SH-SY5Y (cell line): ENCODE measurements at regions not wholly inside any gene's neighbourhood (a gene's known extent, or its start where the extent isn't known, plus 50 kb on each side); places are given as distances from the start of the nearest gene placed in this dataset.

Experiments used
- GATA2 ChIP-seq: IDR thresholded peaks from 2 replicates; pipeline ENCODE4 v1.6.1; 2011; ENCODE audit warnings: mild to moderate bottlenecking, low read depth, low read length
- GATA3 ChIP-seq: IDR thresholded peaks from 2 replicates; pipeline ENCODE4 v1.6.1; 2011; ENCODE audit warnings: low read depth, mild to moderate bottlenecking, low read length, moderate library complexity

DNA sequence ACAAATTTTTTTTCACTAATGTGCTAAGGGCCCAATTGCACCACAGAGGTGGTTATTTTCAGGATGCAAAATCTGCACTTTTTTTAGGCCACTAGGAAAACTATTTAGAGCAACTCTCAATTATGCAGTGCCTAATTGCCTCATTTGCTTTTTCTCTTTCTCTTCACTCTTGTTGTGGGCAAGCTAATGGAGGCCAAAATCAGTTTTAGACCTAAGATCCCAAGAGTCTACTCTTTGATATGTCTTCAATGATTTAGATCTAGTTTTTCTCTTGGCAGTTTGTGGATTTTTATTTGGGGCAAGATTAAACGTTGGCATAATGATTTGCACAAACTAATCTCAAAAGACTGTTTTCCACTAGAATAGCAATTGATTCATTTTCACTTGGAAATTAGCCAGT lies 1996.9 kb downstream of the LRRC4C start:
- TF ChIP-seq GATA2 (no peak), GATA3 (no peak)

- TF ChIP-seq GATA2, result no peak
- no peak for TF ChIP-seq GATA3
These were observed 1998.4 kb downstream of the LRRC4C start for GRCh38 chr11:39461066-39461465.

- TF ChIP-seq GATA2 (no peak), GATA3 (no peak)
These were observed 1999.8 kb downstream of the LRRC4C start for GRCh38 chr11:39459606-39460005.

- TF ChIP-seq GATA3 (no peak), GATA2 (no peak)
These were observed 2001.0 kb downstream of the LRRC4C start for GRCh38 chr11:39458481-39458880.

- TF ChIP-seq GATA3 (no peak), GATA2 (no peak)
These were observed 2015.9 kb downstream of the LRRC4C start for GRCh38 chr11:39443424-39444022.

GRCh38 chr11:39442177-39442576 lies 2017.3 kb downstream of the LRRC4C start:
- TF ChIP-seq GATA2, result no peak
- TF ChIP-seq GATA3, result no peak

GRCh38 chr11:39435641-39436040 lies 2023.8 kb downstream of the LRRC4C start:
- TF ChIP-seq GATA3, result no peak
- no peak for TF ChIP-seq GATA2

DNA sequence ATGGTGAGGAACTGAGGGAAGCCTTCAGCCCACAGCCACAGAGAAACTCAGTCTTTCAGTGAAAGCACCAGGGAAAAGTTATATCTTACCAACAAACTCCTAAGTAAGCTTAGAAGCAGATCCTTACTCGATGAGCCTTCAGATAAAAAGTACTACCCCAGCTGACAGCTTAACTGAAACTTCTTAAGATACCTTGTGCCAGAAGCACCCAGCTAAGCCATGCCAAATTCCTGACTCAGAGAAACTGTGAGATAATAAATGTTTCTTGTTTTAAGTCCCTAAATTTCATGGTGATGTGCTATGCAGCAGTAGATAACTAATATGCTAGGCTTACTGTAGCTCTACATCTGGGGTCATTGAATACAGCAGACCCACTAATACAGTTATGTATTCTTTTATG lies 2025.0 kb downstream of the LRRC4C start:
- no peak for TF ChIP-seq GATA3
- TF ChIP-seq GATA2, result no peak

GRCh38 chr11:39432929-39433328 lies 2026.5 kb downstream of the LRRC4C start:
- TF ChIP-seq GATA2, result no peak
- no peak for TF ChIP-seq GATA3

DNA sequence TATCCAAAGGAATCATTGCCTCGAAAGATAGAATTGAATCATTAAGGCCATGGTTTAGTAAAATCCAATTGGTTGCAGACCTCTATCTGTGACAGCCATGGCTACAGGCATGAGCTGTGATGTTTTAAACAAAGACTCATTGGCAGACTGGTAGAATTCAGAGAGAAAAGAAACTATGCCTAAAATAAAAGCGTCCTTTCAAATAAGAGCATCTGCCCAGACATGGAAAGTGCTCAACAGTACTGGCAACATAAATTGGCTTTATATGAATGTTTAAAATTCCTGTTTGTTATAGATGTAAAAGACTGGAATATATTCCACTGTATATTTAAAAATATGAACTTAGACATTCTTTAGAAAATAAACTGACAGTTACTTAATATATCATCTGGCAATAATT lies 2034.2 kb downstream of the LRRC4C start:
- TF ChIP-seq GATA3 (no peak), GATA2 (no peak)

DNA sequence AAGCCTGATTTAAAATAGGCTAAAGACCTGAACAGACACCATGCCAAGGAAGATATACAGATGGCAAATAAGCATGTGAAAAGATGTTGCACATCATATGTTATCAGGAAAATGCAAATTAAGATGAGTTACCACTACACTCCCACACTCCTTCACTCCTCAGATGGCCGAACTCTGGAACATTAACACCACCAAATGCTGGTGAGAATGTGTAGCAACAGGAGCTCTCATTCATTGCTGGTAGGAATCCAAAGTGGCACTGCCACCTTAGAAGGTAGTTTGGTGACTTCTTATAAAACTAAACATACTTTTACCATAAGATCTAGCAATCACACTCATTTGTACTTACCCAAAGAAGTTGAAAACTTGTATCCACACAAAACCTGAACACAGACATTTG lies 2047.3 kb downstream of the LRRC4C start:
- no peak for TF ChIP-seq GATA2
- TF ChIP-seq GATA3, result no peak

GRCh38 chr11:39385911-39386310 lies 2073.5 kb downstream of the LRRC4C start:
- TF ChIP-seq GATA3, result no peak
- TF ChIP-seq GATA2, result no peak

GRCh38 chr11:39374963-39375698 lies 2084.3 kb downstream of the LRRC4C start:
- TF ChIP-seq GATA2, result no peak
- TF ChIP-seq GATA3, result no peak

DNA sequence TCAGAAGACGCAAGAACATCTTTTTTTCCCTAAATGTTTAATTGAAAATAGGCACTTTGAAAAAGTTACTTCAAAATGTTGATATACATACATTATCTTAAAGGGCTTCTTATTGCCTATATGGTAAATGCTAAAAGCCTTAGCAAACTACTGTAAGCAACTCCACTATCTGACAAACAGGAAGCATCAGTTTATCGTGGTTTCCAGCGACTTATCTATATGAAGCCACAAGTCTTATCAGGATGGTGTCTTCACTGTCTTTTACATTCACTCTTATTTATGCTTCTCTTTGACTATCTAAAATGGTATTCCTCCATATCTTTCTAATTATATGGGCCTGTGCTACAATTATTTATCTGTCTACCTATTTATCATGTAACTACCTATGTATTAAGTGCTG lies 2091.9 kb downstream of the LRRC4C start:
- TF ChIP-seq GATA2, result no peak
- TF ChIP-seq GATA3, result no peak

- TF ChIP-seq GATA3 (no peak), GATA2 (no peak)
These were observed 2093.5 kb downstream of the LRRC4C start for GRCh38 chr11:39365809-39366436.

- TF ChIP-seq GATA2 (no peak), GATA3 (no peak)
These were observed 2095.9 kb downstream of the LRRC4C start for GRCh38 chr11:39363571-39363970.
